CD4-positive, alpha-beta T cell treated with Interferon alpha-2 for 1 hour (primary cell): ENCODE measurements at regions not wholly inside any gene's neighbourhood (a gene's known extent, or its start where the extent isn't known, plus 50 kb on each side); places are given as distances from the start of the nearest gene placed in this dataset.
"Not testable (repeated sequence)": the region's sequence is repeated elsewhere in the genome, so short reads cannot be mapped to it uniquely, and the experiment has no call there.

Experiments
- DNase-seq, 2 donors: peaks; one replicate each; pipeline ENCODE4 v3.0.0-alpha.2; 2020 to 2022

DNA sequence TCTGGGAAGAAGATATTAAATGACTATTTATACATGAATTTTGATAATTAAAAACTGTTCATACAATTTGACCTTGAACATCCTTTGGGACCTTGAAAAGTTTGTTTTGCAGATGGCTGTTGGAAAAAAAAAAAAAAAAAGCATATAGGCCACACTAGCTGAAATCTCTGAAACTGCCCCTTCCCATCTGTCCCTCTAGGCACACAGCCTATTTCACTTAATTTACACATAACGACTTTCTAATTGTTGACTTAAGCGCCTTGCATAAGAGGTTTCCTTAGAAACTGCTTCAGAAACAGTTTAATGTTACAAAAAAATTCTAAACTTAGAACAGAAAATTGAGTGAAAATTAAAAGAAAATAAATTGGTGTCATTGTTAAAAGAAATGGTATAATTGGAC lies 131.0 kb downstream of the COX18 start:
- no peak for DNase-seq

DNA sequence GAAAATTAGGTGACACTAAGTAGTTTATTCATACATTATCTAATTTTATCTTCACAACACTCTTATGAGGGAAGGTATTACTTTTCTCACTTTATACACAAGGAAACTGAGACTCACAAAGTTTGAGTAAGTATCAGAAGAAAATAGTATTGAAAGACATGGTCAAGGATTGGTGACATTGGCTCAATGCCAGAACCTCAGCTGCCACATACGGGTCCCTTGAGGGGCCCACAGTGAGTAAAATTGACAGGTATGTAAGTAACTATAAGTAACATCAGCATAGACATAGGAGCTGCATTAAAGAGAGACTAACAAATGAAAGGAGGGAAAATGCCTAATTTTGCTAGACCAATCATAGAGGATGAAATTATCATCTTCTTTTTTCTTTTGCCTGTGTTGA lies 134.1 kb downstream of the COX18 start:
- DNase-seq, result no peak

DNA sequence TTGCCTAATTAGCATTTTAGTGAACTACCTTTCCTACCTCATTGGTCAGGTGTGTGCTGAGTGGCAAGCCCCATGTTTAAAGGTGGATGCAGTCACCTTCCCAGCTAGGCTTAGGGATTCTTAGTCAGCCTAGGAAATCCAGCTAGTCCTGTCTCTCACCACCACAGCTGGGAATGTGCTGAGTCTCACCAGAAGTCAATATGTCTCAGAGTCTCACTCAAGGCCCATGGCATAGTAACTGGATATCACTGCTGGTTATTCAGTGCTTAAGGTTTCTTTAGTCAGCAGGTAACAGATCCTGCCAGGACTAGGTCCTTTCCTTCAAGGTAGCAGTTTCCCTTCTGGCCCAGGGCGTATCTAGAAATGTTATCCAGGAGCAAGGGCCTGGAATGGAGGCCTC lies 136.5 kb downstream of the COX18 start:
- DNase-seq, result no peak

DNA sequence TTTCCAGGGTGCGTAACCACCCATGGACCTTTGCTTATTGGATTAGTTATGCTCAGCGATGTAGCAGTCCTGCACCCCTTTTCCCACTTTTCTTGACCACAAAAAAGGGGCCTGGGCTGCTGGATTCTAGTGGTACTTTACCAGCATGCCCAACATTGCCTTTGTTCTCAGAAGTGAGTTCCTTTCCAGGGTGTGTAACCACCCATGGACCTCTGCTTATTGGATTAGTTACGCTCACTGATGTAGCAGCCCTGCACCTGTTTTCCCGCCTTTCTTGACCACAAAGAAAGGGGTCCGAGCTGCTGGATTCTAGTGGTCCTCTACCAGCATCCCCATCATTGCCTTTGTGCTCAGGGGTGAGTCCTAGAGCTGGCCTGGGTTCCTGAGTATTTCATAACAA lies 138.2 kb downstream of the COX18 start:
- DNase-seq, result no peak

DNA sequence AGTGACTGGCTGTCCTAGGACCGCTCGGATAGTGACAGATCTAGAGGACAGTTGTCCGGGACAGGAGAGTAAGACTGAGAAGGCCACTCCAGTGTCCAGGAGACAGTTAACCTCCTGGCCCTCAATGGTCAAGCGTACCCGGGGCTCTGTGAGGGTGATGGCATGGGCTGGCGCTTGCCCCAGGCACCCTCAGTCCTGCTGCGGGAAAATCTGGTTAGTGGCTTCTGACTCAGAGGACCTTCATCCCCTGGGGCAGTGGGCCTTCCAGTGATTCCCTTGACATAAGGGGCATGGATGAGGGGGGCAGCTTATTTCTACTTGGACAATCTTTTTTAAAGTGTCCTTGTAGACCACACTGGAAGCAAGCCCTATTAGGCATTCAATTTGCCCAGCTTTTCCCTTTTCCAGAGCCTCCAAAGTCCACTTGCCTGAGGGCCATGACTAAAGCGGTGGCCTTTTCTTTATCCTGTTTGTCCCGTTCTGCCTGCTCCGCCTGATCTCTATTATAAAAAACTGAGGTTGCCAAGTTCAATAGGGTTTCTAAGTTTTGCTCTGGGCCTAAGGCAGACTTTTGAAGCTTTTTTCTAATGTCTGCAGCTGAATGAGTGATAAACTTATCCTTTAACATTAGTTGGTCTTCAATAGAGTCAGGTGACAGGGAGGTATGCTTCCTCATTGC lies 139.8 kb downstream of the COX18 start:
- DNase-seq, result not testable (repeated sequence)

DNA sequence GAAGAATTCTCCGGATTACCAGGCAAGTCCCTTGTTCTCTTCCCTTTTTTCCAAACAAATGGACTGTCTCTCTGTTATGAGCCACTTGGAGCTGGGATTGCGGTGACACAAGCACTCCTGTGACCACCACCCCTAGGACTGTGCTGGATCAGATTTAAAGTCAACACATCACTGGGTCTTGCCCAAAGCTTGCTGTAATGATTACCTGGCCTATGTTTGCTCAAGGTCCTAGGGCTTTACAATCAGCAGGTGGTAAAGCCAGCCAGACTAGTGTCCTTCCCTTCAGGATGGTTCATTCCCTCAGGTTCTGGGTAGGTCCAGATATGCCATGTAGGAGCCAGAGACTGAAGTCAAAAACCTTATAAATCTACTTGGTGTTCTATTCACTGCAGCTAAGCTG lies 144.7 kb downstream of the COX18 start:
- no peak for DNase-seq

DNA sequence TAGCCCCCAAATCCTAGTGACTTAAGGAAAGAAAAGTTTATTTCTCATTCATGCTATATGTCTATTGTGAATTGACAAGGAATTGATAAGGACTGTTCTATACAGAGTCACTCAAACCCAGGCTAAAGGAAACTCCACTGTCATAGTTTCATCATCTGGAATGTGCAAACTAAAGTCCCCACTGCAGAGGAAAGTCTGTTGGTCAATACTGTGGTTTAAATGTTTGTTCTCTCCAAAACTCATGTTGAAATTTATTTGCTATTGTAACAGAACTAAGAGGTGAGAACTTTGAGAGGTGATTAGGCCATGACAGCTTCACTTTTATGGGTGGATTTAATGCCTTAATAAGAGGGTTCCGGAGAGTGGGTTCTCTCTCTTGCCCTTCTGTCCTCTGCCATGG lies 149.6 kb downstream of the COX18 start:
- DNase-seq, result no peak

DNA sequence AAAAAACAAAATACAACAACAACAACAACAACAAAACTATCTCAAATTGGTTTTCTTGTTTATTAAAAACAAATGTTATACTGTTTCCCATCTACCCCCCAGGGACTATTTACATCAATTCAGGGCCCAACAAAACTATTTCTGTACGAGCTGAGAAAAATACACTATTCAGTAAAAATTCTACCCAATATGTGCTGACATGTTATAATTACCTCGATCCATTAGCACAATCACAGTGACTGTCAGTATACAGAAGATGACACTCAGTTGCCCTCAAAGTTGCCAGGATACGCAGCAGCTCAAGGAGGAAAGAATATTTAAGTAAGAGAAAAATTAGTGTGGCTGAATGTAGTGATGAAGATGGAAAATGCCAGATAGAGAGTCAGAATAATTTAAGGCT lies 150.1 kb downstream of the COX18 start:
- no peak for DNase-seq

DNA sequence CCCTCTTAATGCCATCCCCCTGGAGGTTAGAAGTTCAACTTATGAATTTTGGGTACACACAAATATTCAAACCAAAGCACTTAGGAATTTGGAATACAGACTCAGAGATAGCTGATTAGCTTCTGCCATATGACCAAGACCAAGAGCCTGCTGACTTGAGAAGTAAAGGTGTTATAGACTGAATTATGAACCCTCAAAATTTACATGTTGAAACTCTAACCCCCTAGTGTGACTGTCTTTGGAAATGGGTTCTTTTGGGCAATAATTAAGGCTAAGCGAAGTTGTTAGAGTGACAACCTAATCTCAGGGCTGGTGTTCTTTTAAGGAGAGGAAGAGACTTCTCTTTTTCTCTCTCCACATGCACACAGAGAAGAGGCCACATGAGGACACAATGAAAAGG lies 151.2 kb downstream of the COX18 start:
- DNase-seq, result no peak

DNA sequence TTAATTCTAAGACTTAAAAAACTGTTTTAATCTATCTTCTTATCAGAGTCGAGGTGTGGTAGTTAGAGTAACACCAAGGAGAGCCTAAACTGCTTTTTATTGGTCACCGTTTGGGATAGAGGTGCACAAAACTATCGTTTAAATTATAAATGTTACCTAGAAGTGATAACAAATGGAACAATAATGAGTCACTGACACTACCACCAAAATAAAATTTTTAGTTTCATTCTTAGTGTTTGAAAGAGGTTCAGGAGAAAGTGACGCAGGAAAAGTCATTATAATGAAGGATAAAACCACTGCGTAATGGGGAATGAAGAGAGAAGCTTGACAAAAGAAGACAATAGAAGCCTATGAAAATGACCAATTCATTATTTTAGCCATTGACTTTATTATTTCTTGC lies 158.2 kb downstream of the COX18 start:
- DNase-seq, result no peak

DNA sequence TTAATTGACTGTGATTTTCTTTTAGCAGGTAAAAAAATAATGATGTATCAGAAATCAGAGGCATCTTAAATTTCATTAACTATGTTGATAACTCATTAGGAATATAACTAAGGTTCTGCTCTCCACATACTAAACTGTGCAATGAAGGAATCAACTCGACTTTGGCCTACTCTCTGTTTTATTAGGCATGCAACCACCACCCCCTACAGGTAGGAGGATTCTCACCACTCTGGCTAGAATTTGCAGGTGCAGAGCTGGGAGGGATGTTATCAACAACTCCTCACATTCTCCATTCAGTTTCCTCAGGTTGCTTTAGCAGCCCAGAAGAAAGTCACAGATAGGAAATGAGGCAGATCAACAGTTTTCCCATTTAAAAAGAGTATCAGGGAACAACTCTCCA lies 160.1 kb downstream of the COX18 start:
- no peak for DNase-seq

DNA sequence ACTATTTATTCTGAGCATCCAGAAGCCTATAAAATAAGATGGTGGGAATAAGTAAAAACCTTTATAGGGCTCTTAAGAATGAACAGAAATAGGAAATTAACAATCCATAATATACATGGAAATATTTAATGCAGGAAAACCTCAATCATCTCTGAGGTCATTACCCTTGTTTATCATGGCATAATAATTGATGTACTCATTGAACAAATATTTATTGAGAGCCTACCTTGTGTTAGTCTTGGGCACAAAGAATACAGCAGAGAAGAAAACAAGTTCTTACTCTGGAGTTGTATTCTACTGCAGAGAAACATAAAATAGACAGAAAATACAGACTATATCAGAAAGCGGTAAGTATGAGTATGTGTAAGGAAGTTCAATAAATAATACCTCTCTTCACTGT lies 167.2 kb downstream of the COX18 start:
- no peak for DNase-seq

DNA sequence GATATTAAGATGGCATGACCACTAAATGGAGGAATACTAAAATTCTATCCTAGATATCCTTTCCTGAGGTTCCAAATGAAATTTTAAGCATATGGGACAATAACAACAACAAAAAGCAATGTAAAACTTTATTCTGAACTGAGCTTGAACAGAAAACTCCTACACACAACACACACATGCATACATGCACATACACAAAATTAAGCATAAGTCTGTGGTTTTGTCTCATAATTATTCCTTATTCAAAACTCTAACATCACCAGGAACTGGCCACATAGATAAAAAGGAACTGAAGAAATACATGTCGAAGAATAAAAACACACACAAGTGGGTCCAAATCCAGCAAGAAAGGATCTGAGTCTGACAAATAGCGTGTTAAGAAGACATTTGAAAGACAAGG lies 168.0 kb downstream of the COX18 start:
- no peak for DNase-seq

DNA sequence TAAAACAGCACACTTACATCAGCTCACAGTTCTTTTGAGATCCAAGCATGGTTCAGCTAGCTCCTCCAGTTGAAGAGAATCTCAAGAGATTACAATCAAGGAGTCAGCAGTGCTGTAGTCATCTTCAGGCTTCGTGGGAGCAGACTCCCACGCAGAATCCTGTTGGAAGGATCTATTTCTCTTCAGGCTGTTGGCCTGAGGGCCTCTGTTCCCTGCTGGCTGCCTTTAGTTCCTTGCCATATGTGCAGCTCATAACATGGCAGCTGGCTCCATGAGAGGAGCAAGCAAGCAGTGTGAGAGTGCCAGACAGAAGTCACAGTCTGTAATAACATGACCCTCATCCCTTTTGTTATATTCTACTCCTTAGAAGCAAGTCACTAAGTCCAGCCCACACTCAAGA lies 168.6 kb downstream of the COX18 start:
- no peak for DNase-seq

DNA sequence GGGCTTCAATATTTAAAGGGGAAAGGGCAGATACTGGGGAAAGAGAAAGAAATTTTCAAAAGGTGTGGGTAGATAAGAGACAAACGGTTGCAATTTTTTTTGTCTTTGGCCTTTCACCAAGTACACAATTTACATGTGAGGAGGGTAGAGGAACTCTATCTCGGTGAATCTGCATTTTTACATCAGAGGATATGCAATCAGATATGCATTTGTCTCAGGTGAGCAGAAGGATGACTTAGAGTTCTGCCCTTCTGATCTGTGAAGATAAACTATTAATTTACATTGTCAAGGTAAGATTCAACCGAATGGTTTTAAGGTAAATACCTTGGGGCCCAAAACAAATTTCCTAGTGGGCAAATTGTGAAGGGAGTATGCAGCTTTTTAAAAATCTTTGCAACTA lies 169.9 kb downstream of the COX18 start:
- no peak for DNase-seq

DNA sequence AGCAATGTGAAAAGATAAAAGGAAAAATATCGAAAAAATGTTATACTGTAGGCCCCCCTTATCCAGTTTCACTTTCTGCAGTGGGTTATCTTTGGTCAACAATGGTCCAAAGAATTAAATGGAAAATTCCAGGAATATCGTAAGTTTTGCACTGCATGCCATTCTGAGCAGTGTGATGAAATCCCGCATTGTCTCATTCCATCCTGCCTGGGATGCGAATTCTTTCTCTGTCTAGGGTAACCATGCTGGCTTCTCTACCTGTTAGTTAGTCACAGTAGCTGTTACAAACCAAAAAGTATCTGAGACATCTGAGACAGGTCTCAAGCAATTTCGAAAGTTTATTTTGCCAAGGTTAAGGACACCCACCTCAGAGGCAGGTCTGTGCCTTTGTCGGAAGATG lies 170.3 kb downstream of the COX18 start:
- DNase-seq, result no peak

DNA sequence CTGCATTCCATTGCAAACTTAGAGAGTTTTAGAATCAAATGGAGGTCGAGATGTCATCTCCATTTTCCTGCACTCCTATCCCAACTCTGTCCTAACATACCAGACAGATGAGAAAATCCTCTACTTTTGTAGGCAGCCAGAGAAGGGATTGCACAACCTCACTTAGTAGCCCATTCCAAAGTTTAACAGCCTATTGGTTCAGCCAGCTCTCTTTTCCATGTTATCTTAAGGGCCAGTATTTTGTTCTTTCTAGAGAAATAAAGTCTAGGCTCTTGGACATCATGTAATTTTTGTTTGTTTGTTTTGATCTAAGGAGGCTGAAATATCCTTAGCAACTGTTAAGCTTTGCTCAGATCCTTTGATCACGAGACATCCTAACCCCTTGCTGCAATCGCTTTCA lies 173.0 kb downstream of the COX18 start:
- DNase-seq, result no peak

DNA sequence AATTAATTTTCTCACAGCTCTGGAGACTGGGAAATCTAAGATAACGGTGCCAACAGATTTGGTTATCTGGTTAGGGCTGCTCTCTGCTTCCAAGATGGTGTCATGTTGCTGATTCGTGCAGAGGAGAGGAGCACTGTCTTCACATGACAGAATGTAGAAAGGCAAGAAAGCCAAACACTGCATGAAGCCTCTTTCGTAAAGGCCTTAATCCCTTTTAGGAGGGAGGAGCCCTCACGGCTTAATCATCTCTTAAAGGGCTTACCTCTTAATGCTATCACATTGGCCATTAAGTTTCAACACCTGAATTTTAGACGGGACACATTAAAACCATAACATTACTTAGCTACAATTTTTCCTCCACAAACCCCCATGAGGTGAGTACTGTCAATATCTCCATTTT lies 174.1 kb downstream of the COX18 start:
- no peak for DNase-seq

DNA sequence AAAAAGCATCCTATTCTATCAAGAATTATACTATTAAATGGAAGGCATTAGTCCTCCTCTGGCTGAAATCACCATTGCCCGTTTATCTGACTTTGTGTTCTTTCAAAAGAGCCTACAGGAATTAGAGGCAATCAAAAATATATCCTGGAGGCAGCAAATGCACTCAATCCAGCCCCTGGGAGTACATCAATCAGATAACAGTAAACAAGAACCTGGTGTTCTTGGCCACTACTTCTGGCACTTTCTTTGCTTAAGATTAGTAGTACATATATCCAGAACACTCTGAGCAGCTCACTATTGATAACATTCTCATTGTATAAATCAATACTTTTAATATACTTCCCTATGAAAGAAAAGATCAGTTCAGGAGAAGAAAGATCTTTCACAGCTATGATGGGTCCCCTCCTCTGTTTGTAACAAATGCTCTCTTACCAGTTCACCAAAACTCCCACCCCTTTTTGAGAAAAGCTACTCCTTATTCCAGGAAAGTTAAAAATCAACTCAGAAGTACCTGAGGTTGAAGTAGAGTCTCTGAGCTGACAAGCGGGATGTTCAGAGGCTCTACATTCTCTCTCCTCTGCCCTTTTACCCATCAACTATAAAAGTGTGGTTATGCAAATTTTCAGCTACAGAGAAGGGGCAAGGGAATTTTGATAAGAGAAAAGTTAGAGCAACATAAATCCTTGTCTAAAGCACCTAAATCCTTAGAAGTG lies 176.0 kb downstream of the COX18 start:
- DNase-seq, result no peak

DNA sequence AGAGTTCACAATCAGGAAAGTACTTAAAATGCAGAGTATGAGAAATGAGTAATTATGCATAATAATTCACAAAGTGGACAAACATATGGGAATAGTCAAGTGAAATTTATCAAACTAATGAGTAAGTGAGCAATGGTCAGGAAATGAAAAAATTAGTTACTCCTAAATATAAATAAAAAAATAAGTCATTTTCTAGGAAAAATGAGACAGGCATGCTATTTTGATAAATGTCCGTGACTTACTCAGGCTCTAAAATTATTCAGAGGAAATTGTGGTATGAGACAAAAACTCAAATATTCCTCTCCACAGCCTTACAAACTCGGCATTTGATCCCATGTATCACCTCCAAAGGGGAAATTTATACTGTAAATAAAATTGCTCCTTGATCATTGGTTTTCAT lies 181.2 kb downstream of the COX18 start:
- no peak for DNase-seq

DNA sequence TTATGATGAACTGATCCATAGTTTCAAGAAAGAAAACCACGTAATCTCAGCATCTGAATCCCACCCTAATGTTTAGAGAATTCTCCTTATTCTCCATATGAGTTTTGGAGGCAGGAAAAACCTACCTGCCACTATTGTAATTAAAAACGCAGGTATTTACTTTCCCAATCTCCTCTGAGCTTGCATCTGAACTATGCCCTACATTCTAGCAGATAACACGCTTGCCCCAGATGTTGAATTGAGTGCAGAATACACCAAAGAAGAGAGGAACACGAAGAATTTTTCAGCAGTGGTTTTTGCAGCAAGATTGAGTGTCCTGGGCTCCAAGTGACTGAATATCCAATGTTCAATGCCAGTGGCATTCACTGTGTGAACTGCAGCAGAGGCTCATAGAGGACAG lies 182.4 kb downstream of the COX18 start:
- DNase-seq, result no peak

DNA sequence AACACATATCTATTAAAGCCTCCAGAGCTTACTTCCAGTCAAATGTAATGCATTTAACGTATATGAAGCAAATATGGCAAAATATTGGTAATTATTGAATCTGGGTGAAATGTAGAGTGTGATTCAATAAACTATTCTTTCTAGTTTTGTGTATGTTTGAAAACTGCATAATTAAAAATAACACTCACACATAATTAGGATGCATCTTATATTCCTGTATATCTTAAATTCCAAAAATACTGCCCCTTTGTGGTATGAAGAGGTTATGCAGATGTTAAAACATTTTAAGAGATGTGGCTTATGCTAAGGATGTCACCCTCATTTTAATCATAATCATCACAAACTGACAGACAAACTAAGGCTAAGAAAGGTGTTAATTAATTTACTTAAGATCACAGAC lies 182.9 kb downstream of the COX18 start:
- no peak for DNase-seq

DNA sequence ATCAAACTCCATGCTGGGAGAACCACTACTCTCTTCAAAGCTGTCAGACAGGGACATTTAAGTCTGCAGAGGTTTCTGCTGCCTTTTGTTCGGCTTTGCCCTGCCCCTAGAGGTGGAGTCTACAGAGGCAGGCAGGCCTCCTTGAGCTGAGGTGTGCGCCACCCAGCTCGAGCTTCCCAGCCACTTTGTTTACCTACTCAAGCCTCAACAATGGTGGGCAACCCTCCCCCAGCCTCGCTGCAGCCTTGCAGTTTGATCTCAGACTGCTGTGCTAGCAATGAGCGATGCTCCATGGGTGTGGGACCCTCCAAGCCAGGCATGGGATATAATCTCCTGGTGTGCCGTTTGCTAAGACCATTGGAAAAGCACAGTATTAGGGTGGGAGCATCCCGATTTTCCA lies 185.3 kb downstream of the COX18 start:
- DNase-seq, result not testable (repeated sequence)

DNA sequence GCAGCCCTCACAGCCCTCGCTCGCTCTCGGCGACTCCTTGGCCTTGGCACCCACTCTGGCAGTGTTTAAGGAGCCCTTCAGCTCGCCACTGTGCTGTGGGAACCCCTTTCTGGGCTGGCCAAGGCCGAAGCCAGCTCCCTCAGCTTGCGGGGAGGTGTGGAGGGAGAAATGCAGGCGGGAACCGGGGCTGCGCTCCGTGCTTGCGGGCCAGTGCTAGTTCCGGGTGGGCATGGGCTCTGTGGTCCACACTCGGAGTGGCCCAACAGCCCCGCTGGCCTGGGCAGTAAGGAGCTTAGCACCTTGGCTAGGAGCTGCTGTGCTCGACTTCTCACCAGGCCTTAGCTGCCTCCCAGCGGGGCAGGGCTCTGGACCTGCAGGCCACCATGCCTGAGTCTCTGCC lies 192.6 kb downstream of the COX18 start:
- DNase-seq, result no peak

DNA sequence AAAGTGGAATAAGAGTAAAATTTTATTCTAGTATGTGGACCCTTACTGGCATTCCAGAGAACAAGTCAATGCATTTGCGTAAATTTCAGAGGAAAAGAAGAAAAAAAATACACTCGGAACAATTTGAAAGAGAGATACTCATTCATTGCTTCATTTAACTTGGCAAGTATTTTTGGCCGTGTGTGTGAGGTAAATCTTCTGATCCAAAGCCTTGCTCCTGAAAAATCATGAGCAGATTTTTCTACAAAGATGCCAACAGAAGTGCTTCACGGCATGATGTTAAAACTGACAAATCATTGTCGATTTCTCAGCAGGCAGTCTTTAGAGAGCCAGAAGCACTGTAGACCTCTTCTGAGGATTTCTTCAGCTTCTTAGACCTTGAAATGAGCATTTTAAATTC lies 194.0 kb downstream of the COX18 start:
- DNase-seq, result no peak
